ENCODE measurements at regions not wholly inside any gene's neighbourhood (a gene's known extent, or its start where the extent isn't known, plus 50 kb on each side); places are given as distances from the start of the nearest gene placed in this dataset.
"Not testable (repeated sequence)": the region's sequence is repeated elsewhere in the genome, so short reads cannot be mapped to it uniquely, and the experiment has no call there.

- DNase-seq (ENCODE audit: low spot score in 2 of 2, unreplicated experiment in 2 of 2) = no peak
- H3K36me3 Mint-ChIP-seq = no peaks in the 10 kb centered on the region
- H3K4me1 Mint-ChIP-seq = peaks cover 6% of the 10 kb centered on the region
- H3K27ac Mint-ChIP-seq = no peak overlapping the region
- H3K9me3 Mint-ChIP-seq = no peaks in the 10 kb centered on the region
- no peak overlapping the region for H3K4me3 Mint-ChIP-seq
- H3K27me3 Mint-ChIP-seq (ENCODE audit: low read depth) = peaks cover 55% of the 10 kb centered on the region
- TF ChIP-seq, protein P1, sequence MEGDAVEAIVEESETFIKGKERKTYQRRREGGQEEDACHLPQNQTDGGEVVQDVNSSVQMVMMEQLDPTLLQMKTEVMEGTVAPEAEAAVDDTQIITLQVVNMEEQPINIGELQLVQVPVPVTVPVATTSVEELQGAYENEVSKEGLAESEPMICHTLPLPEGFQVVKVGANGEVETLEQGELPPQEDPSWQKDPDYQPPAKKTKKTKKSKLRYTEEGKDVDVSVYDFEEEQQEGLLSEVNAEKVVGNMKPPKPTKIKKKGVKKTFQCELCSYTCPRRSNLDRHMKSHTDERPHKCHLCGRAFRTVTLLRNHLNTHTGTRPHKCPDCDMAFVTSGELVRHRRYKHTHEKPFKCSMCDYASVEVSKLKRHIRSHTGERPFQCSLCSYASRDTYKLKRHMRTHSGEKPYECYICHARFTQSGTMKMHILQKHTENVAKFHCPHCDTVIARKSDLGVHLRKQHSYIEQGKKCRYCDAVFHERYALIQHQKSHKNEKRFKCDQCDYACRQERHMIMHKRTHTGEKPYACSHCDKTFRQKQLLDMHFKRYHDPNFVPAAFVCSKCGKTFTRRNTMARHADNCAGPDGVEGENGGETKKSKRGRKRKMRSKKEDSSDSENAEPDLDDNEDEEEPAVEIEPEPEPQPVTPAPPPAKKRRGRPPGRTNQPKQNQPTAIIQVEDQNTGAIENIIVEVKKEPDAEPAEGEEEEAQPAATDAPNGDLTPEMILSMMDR (IDR thresholded peaks at IDR 0.05; ENCODE audit: unreplicated experiment) = no peak
These were observed 77.3 kb upstream of the NFASC start for GRCh38 chr1:204793259-204793914.

DNA sequence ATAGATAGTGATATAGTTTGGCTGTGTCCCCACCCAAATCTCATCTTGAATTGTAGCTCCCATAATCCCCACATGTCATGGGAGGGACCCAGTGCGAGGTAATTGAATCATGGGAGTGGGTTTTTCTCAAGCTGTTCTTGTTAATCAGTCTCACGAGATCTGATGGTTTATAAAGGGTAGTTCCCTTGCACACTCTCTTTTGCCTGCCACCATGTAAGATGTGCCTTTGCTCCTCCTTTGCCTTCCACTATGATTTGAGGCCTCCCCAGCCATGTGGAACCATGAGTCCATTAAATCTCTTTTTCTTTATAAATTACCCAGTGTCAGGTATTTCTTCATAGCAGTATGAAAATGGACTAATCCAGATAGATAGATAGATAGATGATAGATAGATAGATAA is 73.8 kb upstream of the NFASC start:
- H3K9me3 Mint-ChIP-seq; H3K27ac Mint-ChIP-seq; H3K36me3 Mint-ChIP-seq; H3K4me1 Mint-ChIP-seq; DNase-seq (ENCODE audit: low spot score in 2 of 2, unreplicated experiment in 2 of 2); H3K4me3 Mint-ChIP-seq: not testable (repeated sequence)
- H3K27me3 Mint-ChIP-seq (ENCODE audit: low read depth) = peaks cover 54% of the 10 kb centered on the region

DNA sequence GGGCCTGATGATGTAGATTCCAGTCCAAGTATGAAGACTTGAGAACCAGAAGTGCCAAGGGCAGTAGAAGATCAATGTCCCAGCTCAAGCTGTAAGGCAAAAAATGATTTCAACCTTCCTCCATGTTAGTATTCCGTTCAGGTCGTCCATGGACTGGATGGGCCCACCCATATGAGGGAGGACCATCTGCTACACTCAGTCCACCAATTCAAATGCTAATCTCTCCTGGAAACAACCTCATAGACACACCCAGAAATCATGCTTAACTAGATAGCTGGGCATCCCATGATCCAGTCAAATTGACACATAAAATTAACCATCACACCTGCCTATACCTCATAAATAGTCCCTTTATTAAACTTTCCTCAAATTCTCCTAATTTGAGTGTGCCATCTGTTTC is 73.3 kb upstream of the NFASC start:
- no peaks in the 10 kb centered on the region for H3K36me3 Mint-ChIP-seq
- TF ChIP-seq, protein P1 (IDR thresholded peaks at IDR 0.05; ENCODE audit: unreplicated experiment) = no peak
- no peak overlapping the region for H3K27ac Mint-ChIP-seq
- no peaks in the 10 kb centered on the region for H3K9me3 Mint-ChIP-seq
- no peak for DNase-seq (ENCODE audit: low spot score in 2 of 2, unreplicated experiment in 2 of 2)
- H3K27me3 Mint-ChIP-seq (ENCODE audit: low read depth) = peaks cover 56% of the 10 kb centered on the region
- H3K4me3 Mint-ChIP-seq = no peak overlapping the region
- no peaks in the 10 kb centered on the region for H3K4me1 Mint-ChIP-seq

GRCh38 chr1:204799630-204800029 is 71.0 kb upstream of the NFASC start:
- H3K9me3 Mint-ChIP-seq = no peaks in the 10 kb centered on the region
- H3K4me1 Mint-ChIP-seq = no peaks in the 10 kb centered on the region
- H3K36me3 Mint-ChIP-seq = no peaks in the 10 kb centered on the region
- H3K4me3 Mint-ChIP-seq = no peak overlapping the region
- peaks cover 61% of the 10 kb centered on the region for H3K27me3 Mint-ChIP-seq (ENCODE audit: low read depth)
- DNase-seq (ENCODE audit: low spot score in 2 of 2, unreplicated experiment in 2 of 2) = no peak
- H3K27ac Mint-ChIP-seq = no peak overlapping the region
- TF ChIP-seq, protein P1 (IDR thresholded peaks at IDR 0.05; ENCODE audit: unreplicated experiment) = no peak

- Mint-ChIP-seq H3K4me3 (no peak overlapping the region), H3K9me3 (no peaks in the 10 kb centered on the region), H3K4me1 (no peaks in the 10 kb centered on the region), H3K36me3 (no peaks in the 10 kb centered on the region), H3K27me3 (ENCODE audit: low read depth) (peaks cover 61% of the 10 kb centered on the region), H3K27ac (no peak overlapping the region)
- TF ChIP-seq, protein P1 (IDR thresholded peaks at IDR 0.05; ENCODE audit: unreplicated experiment) = no peak
- no peak for DNase-seq (ENCODE audit: low spot score in 2 of 2, unreplicated experiment in 2 of 2)
These were observed 69.5 kb upstream of the NFASC start for GRCh38 chr1:204801211-204801610.

DNA sequence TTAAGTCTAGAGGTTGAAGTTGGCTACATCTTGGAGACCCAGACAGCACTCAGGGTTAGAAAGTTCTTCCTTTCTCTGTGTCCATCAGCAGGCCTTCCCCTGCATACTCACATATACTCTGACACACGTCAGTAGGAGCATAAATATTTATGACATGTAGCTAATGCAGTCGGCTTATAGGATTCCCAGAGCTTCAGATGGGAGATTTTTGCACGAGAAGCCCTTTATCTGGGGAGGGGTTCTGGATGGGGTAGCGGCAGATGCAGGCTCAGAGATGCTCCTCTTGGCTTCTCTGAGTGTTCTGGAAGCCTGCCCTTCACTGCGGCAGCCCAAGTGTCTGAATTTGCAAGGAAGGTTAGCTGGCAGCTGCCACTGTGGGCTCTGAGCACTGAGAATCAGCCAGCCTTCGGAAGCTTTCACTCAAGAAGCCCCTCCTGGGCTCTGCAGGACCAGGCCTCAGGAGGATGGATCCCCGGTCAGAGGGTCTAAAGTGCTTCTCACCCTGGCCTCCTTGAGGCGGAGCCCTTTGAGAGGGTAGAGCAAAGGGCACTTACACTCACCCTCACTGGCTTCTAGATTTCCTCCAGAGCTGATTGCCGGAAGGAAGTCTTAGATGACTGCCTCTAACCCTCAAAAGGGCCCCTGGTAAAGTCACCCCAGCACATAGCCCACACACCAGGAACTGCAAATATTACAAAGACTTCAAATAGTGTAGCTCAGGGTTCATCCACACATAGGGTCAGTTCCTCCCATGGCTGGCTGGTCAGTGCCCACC is 68.1 kb upstream of the NFASC start:
- H3K27me3 Mint-ChIP-seq (ENCODE audit: low read depth) = peaks cover 57% of the 10 kb centered on the region

More for the DNA sequence above, 68.1 kb upstream of the NFASC start:
- H3K4me1 Mint-ChIP-seq = no peaks in the 10 kb centered on the region
- no peak overlapping the region for H3K4me3 Mint-ChIP-seq
- no peaks in the 10 kb centered on the region for H3K9me3 Mint-ChIP-seq
- no peak overlapping the region for H3K27ac Mint-ChIP-seq
- TF ChIP-seq, protein P1 (IDR thresholded peaks at IDR 0.05; ENCODE audit: unreplicated experiment) = no peak
- DNase-seq (ENCODE audit: low spot score in 2 of 2, unreplicated experiment in 2 of 2) = no peak
- no peaks in the 10 kb centered on the region for H3K36me3 Mint-ChIP-seq
